GM19240 (cell line): ENCODE measurements at regions not wholly inside any gene's neighbourhood (a gene's known extent, or its start where the extent isn't known, plus 50 kb on each side); places are given as distances from the start of the nearest gene placed in this dataset.
"Not testable (repeated sequence)": the region's sequence is repeated elsewhere in the genome, so short reads cannot be mapped to it uniquely, and the experiment has no call there.

Experiments used
- DNase-seq: peaks from one replicate; pipeline ENCODE4 v3.0.0; 2011; ENCODE audit warnings: low spot score; ENCODE audit not compliant: insufficient read length

DNA sequence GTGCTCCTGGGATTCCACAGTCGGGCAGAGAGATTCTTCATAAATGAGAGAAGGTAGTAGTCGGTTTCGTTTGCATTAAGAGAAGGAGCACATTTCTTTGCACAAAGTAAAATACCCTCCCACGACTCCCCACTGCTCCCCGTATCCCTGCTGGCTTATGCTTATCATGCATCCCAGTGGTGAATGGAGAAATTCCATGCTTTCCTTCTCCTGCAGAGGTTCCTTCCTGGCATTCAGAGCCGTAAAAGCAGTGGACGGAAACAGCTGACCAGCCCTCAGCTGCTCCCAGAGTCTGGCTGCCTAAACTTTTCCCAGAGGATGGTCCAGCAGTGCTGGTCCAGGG lies 93.1 kb downstream of the C9orf152 start:
- DNase-seq, result no peak

DNA sequence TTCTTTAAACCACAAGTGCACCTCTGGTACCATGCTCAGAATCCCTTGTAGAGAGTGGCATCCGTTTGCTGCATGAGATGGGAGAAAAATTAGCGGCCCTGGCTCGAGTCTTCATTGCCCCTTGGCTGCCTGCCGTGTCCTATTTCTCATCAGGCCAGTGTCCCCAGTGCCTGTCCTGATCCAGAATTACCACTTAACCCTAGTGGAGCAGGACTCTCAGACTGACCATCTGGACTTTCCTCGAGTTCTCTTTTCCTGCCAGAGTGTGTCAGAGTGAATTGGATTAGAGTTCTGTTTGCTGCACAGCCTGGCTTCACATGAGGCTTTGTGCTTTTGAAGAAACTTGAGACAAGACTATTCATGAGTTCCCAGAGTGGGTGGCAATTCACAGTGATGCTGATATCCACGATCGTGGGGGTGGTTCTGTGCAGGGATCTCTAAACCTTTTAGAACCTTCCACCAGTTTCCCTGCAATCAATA lies 92.6 kb downstream of the C9orf152 start:
- DNase-seq, result no peak

DNA sequence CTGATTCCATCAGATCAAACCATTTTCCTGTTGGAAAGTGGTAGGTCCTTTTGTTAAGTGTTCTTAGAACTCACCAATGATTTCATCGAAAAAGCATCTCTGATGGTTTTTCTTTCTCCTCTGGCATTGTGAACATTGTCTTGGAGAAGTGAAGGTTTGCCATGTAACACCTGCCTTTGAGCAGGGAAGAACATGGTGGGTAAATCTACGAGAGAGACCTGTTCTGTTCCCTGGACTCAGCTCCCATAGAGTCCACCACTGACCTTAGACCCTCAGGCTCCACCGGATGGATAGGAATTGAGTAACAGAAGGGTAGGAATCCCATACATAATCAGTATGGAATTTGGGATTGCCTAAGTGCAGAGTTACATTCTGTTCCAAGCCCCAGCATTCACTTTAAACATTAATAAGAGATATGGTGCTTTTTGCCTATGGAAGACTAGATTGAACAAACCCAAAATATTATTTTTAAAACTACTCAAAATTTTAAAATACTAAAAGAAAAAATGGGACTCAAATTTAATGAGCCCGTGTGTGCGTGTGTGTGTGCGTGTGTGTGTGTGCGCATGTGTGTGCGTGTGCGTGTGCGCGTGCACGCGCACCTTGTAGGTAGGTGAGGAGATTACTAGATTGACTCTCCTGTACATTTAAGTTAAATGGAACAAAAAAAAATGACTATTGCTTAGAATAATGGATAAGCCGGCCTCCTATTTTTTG lies 92.0 kb downstream of the C9orf152 start:
- no peak for DNase-seq

DNA sequence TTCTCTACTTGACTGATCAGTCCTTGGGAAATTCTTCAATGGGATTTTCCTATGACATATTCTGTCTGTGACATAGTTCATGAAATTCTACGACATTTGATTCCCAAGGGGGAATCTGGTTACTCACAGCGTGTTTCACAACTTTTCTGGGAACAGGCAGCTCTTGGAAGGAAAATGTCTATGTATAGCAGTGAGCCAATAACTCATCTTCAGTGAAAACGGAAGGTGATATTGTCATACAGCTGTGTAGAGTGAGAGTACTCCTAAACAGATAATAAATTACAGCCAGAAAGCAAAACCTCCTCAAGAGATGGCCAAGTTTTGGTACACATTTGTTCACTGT lies 91.4 kb downstream of the C9orf152 start:
- DNase-seq, result no peak

DNA sequence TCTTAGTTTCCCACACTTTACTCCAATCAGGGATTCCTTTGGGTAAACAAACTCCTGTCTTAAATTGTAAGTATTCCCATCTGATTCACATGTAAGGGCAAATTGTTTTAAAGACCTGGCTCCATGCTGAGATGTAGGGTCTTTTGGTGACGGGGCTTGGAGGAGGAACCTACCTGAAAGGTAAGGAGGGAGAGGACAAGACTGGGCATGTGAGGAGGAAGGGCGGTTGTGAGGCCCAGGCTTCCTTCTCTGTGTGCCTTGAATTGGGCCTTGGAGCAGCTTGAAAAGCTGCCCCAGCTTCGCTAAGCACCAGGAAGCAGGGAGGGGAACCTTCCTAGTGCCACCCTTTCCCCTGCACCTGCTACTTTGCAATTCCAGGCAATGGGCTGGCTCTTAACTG lies 86.8 kb downstream of the C9orf152 start:
- no peak for DNase-seq

DNA sequence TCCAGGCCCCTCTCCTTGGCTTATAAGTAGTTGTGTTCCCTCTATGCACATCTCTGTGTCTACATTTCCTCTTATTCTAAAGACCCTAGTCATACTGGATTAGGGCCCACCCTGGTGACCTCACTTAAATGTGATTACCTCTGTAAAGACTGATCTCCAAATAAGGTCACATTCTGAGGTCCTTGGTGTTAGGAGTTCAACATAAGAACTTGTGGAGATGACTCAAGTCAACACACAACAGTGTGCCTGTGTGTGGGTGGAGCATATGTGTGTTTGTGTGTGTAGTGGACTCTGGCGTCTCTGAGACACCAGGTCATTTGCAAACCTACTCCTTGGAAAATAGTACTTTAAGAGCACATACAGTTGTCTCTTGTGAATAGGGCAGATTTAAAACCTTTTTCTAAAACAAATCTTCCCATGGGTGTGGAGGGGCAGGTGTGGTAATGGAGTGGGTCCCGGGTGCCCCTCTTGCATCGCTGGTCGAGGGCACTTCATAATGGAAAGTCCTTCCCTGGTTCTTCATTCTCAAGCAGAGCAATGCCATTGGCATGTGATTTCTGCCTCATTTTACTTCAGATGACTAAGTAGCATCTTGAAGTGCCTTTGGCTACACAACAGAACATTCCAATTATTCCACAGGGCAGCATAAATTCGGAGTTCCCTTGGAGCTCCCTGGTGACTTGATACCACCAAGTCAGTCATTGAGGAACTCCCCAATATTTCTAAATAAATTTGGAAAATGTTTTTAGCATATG lies 84.4 kb downstream of the C9orf152 start:
- DNase-seq, result no peak

DNA sequence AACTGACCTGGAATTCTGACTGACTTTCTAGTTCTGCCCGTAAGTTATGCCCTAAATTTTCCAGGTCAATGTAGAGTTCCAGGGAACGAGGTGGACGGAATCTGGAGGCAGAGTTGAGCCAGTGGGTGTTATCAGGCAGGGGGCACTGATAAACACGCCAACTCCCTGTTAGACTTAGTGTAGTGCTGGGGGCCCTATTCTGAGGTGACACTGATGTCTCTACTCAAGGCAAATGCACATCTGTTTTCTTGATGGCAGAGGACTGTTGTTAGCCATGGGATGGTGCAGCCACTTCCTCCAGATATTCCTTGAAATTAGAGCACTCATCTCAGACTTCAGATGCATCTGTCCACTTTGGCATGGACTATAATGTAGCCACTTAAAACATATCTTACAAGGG lies 83.5 kb downstream of the C9orf152 start:
- no peak for DNase-seq

DNA sequence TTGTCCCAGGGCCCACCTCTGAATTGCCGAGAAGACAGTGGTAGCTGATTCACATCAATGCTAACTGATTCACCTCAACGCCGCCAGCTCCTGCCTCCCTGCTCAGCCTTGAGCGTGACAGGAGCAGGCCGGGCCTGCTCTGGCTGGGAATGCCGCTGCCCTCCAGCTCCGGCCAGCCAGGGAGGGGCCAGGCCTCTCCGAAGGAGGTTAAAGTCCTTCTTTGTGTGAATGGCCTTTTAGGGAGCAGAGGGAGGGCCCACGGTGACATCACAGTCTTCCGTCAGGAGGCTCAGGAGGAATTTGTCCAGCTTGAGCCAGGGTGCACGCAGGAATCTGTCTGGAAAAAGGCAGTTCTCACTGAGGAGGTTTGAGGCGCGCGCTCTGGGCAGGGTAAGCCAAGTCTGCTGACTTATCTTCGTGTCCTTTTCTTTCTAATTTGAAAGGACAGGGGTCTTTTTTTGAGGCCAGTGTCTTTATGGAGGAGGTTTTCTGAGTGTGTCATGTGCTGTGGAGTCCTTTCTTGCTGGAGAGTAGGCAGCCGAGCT lies 82.7 kb downstream of the C9orf152 start:
- no peak for DNase-seq

DNA sequence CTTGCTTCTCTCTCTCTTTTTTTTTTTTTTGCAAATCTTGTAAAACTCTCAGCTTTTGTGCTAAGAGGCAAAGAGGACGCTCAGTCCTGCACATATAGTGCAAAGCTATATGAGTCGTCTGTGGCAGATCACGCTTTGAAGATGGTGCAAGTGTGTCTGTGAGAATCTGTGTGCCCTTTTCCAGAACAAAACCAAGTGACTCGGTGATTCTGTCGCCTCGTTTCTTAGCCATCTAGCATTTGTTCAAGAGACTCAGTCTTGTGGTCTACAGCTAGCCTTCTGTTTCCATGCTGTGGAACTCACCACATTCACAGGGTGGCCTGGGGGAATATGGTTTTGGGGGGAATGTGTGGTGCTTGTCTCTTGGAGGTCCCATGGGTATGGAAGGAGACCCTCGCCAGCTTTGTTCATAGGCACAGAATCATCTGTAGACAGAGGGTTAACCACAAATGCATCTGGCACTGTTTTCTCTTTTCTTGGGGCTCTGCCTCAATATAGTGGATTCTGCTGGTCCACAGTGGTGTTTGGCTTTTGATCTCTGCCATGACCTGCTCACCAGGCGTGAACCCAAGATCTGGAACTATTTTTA lies 82.1 kb downstream of the C9orf152 start:
- no peak for DNase-seq

DNA sequence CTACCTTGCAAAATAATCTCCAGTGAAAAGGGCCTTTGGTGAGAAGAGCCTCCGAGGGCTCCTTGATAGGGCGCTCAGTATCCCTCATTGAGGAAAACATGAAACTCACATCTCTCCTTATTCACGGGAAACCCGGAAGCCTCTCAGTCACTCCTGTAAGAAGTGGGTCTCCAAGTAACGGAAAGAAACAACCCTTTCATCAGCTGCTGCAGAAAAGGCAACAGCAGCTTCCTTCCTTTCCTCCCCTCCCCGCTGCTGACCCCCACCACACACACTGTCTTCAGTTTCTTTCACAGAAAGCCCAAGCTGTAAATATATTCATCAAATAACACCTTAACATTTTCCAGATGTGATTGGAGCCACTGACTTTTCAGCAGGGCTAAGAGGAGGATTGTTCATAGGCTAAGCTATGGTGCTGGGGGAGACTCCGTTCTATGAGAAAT lies 81.4 kb downstream of the C9orf152 start:
- DNase-seq, result no peak

DNA sequence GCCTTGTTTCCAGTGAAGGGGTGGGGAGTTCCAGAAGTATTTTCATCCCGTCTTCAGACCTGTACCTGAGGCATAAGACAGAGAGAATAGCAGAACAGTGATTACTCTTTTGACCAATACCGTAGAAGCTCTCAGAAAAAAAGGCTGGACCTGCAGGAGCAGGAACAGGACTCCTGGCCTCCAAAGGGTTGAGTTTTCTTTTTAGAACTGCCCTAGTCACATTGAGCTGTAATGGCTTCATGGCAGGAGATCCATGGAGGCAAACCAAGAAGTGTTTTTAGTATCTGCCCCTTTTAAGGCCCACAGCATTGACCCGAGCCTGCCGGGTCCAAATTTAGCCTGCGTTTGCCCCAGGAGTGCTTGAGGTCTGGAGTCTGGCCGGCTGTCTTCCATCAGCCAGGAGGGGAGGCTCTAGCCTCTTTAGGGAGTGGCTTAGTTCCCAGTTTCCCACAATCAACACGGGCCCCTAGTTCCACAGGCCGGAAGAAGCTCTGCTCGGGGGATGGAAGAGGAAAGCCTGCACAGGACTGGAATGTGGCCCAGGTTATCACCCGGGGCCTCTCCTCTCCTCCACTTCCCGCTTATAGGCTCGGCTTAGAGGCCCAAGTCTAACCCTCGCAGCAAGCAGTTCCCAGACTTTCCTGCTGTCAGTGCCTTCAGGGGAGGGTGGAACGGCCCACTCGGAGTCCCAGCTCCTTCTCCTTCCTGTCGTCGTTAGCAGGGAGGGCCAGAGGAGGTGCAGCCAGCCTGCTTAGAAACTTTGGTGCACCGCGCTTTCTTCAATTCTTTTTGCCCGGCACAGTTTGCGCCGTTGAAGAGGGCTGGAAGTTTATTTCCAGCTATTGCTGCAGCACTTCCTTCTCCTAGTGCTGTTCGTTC lies 80.7 kb downstream of the C9orf152 start:
- no peak for DNase-seq

DNA sequence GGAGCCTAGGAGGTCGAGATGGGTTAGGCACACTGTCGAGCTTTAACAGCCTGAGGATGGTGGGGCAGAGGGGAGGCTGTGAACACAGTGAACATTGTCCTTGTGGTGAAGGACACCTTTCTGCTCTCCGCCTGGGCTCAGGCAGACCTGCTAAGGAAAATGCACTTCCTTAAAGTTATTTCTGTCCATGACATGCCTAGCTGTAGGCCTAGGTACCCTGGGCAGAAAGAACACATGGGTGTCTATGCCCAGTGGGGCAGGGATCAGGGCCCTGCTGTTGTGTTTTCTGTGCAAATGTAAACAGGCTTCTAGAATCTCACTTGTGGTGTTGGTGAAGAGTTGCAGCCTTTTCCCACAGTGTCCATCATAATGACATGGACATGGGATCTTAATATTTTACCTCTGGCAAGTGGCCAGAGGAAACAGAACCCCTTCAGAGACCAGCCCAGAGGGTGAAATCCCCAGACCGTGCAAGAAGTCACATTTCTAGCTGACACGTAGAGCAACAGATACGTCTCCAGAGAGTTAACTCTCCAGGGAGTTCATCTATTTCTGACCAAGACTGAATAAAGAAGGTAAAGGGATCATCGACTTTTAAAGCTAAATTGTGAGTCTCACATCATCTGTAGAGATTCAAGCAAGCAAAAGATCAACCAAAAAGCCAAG lies 79.2 kb downstream of the C9orf152 start:
- no peak for DNase-seq

DNA sequence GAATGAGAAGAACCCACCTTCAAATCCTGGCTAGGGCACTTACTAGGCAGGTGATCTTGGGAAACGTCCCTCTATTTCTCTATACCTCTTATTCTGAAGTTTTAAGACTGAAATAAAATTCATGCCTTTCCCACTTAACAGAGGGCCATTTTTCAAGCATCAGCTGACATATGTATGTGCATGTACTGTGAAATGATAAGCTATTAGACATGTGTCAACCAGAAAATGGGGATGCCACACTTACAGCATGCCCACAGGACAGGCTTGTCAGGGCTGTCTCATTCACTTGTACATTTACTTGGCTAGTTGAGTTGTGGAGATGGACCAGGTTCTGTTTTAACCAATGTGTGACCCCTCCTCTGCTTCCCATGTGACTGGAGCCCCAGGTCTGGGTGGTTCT lies 78.5 kb downstream of the C9orf152 start:
- DNase-seq, result no peak

DNA sequence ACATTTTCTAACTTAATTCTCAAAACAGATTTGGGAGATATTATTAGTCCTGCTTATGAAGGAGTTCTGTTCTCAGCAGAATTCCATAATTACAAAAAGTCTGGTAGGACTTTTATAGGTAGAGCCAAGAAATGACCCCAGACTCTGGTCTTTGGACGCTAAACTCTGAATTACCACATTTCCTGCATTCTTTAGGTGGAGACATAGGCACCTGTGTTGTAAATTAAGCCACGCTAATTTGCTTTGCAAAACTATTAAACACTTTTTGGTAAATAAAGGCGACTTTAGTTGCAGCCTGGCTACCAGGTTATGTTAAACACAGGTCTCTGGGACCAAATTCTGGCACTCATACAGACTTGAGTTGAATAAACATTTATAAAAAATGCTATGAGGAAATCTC lies 77.7 kb downstream of the C9orf152 start:
- DNase-seq, result no peak

DNA sequence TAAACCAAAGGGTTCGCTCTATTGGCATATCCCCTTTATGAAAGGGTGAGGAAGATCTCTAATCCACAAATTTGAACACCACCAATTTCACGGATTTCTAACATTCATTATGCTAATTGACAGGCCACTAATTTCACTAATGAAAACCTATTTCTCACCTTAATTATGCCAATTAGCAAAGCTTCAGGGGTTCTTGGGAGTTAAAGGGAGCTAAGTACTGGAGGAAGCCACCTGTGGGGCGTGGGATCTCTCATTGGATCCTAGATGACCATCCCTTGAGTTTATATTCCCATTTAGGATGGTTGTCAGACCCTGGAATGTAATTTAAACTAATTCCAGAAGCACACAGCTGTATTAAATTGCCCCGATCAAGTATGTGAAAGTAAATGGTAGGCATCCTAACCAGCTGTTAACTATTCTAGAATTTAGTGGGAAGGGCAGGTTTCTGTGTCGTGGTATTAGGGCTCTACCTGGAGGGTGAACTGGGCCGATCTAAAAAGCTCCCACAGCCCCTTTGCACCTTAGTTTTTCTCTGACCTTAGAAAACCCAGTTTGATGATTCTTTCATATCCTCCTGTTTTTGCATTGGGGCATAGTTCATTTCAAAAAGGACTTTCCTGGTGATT lies 77.1 kb downstream of the C9orf152 start:
- DNase-seq, result no peak

DNA sequence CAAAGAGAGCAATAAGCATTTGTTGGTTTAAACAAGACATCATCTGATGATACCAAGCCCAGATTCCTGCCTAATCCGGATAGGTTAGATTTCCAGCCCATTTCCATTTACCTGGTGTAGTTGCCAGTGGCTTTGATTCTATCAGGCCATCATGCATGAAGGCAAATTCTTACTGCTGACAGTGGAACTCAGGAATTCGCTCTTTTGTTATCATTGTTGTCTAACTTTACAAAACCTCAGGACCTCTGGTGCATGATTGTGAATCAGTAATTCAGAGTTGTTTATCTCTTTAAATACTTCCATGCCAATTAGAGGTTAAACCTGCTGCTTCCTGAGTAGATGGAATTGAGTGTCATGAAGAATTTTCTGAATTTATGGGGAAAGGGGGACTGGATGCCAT lies 76.5 kb downstream of the C9orf152 start:
- no peak for DNase-seq

DNA sequence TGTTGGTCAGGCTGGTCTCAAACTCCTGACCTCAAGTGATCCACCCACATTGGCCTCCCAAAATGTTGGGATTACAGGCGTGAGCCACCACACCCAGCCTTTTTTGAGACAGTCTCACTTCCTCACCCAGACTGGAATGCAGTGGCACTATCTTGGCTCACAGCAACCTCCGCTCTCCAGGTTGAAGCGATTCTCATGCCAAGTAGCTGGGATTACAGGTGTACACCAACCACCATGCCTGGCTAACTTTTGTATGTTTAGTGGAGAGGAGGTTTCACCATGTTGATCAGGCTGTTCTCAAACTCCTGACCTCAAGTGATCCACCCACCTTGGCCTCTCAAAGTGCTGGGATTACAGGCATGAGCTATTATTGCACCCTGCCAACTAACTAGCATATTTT lies 75.4 kb downstream of the C9orf152 start:
- not testable (repeated sequence) for DNase-seq

DNA sequence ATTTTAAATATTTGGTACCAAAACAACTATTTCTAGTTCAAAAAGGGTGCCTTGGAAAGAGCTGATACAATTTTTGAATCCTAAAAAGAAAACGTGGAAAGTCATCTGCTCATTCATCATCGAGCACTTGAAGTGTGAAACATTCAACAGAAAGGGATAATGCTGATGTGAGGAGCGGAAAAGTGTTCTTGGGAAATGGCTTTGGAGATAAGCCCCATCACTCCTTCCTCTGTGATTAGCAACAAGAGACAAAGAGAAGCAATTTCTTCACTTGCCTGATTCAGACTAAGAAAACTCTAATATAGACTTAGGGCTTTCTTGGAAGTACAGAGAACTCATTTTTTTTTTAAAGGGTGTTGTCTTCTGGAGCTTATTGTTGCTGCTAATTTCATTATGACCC lies 74.9 kb downstream of the C9orf152 start:
- DNase-seq, result no peak

DNA sequence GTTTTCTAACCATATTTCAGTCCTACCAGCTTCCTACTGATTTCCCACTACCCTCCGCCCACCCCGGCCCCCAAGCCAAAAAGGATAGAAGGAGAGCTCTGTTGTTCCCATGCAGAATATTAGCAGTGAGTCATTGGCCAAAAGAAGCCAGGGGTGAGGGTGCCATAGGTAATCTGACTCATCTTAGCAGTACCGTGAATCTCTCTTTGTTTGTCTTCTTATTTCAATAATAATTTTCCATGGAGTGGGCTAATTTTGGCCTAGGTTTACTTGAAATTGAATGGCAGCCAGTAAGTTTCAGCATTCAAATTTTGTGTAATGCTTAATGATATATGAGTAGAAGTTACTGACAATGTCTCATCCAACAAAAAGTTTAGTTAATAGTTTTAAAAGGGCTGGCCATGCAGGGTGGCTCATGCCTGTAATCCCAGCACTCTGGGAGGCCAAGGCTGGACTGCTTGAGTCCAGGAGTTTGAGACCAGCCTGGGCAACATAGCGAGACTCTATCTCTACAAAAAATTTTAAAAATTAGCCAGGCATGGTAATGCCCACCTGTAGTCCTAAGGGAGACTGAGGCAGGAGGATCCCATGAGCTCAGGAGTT lies 74.2 kb downstream of the C9orf152 start:
- no peak for DNase-seq

DNA sequence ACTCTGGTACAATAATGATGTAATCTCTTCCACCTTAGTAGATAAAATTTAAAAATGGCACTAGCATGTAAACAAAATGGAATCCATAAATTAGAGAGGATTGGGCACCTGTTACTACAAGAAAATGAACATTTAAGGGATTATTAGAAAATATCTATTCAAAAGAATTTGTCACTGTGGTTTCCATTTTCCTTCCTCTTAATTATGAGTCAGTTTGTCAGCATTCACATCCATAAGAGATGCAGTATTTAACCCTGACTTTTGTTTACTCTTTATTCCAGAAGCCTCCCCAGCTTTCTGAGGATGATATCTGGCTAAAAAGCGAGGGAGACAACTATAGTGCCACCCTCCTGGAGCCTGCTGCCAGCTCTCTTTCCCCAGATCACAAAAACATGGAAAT lies 72.1 kb downstream of the C9orf152 start:
- no peak for DNase-seq
